ENCODE measurements at regions not wholly inside any gene's neighbourhood (a gene's known extent, or its start where the extent isn't known, plus 50 kb on each side); places are given as distances from the start of the nearest gene placed in this dataset.

- TF ChIP-seq CTCF (optimal IDR thresholded peaks at IDR 0.05 in 1 of 3, IDR thresholded peaks at IDR 0.05 in 1 of 3, conservative IDR thresholded peaks at IDR 0.05 in 1 of 3; ENCODE audit: extremely low read depth in 1 of 3, insufficient read depth in 2 of 3, low read length in 3 of 3) (no peak), EZH2 (IDR thresholded peaks at IDR 0.05; ENCODE audit: low read length) (no peak)
Observed at GRCh38 chr3:152547153-152547552, 278.4 kb downstream of the MBNL1 start.

All from keratinocyte (primary cell).